HL-60 (cell line): ENCODE measurements at regions not wholly inside any gene's neighbourhood (a gene's known extent, or its start where the extent isn't known, plus 50 kb on each side); places are given as distances from the start of the nearest gene placed in this dataset.
A peak's percentile ranks its signal among the peaks of the same experiment; 100 is the strongest.

Source experiments
- DNase-seq, 2 experiments: peaks; one replicate each; pipeline ENCODE4 v3.0.0-alpha.2; 2010 to 2020; ENCODE audit warnings: low read depth in 1 of 2, low spot score in 1 of 2
- H3K27ac ChIP-seq: fragments of 250-450 bp; sonication (Bioruptor Pico); replicated peaks from 2 replicates; pipeline ENCODE4 v1.5.1; 2020; ENCODE audit warnings: mild to moderate bottlenecking, moderate library complexity
- H3K27me3 ChIP-seq: fragments of 250-450 bp; sonication (Bioruptor Pico); 2 replicates; pipeline ENCODE4 v1.5.1; 2021; ENCODE audit warnings: mild to moderate bottlenecking, moderate library complexity; ENCODE audit not compliant: insufficient read depth, poor library complexity, severe bottlenecking
- H3K4me3 ChIP-seq: replicated peaks from 2 replicates; pipeline ENCODE4 v1.5.1; 2011; ENCODE audit warnings: mild to moderate bottlenecking, control low read depth, low read length; ENCODE audit not compliant: insufficient read depth
- GABPA ChIP-seq: IDR thresholded peaks from 2 replicates; pipeline ENCODE4 v1.6.1; 2012; ENCODE audit warnings: low read depth
- POLR2AphosphoS5 ChIP-seq: IDR thresholded peaks from 2 replicates; pipeline ENCODE4 v1.6.1; 2012; ENCODE audit warnings: low read depth
- SPI1 ChIP-seq: IDR thresholded peaks from 2 replicates; pipeline ENCODE4 v1.6.1; 2012; ENCODE audit warnings: low read depth, mild to moderate bottlenecking, borderline replicate concordance
- TF ChIP-seq, protein P1 (sequence below): IDR thresholded peaks from one replicate; pipeline ENCODE4 v1.5.1; 2011; ENCODE audit warnings: low read length, control low read depth, inconsistent platforms; ENCODE audit not compliant: insufficient read depth
- TF ChIP-seq, protein P2 (sequence below): IDR thresholded peaks from 2 replicates; pipeline ENCODE4 v1.6.1; 2012; ENCODE audit warnings: low read depth; ENCODE audit not compliant: insufficient replicate concordance

- no peak for DNase-seq
- Histone ChIP-seq H3K4me3 (no peak overlapping the region), H3K27me3 (no peaks in the 10 kb centered on the region), H3K27ac (no peak overlapping the region)
- TF ChIP-seq SPI1, result no peak
These were observed 149.4 kb upstream of the GDF10 start for GRCh38 chr10:47150581-47150980.

DNA sequence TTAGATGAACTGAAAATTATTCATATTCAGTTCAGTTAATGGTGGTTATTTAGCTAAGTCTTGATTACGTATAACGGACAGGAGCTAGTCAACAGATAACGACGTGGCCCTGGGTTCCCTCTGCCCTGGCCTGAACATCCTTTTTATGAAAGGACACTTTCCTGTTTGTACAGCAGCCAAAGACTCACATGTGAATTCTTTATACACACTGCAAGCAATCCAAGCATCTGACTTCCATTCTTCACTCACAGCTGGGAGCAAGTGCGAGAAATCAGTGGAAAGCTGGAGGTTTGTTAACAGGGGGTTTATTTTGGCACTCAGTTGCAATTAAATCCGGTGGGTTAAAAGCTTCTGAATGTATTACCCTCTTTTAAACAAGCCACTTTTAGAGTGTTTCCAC, 148.1 kb upstream of the GDF10 start:
- H3K27ac ChIP-seq, result no peak overlapping the region
- H3K27me3 ChIP-seq, result no peaks in the 10 kb centered on the region
- no peak for DNase-seq
- H3K4me3 ChIP-seq, result no peak overlapping the region
- TF ChIP-seq, protein P1, sequence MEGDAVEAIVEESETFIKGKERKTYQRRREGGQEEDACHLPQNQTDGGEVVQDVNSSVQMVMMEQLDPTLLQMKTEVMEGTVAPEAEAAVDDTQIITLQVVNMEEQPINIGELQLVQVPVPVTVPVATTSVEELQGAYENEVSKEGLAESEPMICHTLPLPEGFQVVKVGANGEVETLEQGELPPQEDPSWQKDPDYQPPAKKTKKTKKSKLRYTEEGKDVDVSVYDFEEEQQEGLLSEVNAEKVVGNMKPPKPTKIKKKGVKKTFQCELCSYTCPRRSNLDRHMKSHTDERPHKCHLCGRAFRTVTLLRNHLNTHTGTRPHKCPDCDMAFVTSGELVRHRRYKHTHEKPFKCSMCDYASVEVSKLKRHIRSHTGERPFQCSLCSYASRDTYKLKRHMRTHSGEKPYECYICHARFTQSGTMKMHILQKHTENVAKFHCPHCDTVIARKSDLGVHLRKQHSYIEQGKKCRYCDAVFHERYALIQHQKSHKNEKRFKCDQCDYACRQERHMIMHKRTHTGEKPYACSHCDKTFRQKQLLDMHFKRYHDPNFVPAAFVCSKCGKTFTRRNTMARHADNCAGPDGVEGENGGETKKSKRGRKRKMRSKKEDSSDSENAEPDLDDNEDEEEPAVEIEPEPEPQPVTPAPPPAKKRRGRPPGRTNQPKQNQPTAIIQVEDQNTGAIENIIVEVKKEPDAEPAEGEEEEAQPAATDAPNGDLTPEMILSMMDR, result no peak
- TF ChIP-seq POLR2AphosphoS5 (no peak), SPI1 (no peak), GABPA (no peak)
- TF ChIP-seq, protein P2, sequence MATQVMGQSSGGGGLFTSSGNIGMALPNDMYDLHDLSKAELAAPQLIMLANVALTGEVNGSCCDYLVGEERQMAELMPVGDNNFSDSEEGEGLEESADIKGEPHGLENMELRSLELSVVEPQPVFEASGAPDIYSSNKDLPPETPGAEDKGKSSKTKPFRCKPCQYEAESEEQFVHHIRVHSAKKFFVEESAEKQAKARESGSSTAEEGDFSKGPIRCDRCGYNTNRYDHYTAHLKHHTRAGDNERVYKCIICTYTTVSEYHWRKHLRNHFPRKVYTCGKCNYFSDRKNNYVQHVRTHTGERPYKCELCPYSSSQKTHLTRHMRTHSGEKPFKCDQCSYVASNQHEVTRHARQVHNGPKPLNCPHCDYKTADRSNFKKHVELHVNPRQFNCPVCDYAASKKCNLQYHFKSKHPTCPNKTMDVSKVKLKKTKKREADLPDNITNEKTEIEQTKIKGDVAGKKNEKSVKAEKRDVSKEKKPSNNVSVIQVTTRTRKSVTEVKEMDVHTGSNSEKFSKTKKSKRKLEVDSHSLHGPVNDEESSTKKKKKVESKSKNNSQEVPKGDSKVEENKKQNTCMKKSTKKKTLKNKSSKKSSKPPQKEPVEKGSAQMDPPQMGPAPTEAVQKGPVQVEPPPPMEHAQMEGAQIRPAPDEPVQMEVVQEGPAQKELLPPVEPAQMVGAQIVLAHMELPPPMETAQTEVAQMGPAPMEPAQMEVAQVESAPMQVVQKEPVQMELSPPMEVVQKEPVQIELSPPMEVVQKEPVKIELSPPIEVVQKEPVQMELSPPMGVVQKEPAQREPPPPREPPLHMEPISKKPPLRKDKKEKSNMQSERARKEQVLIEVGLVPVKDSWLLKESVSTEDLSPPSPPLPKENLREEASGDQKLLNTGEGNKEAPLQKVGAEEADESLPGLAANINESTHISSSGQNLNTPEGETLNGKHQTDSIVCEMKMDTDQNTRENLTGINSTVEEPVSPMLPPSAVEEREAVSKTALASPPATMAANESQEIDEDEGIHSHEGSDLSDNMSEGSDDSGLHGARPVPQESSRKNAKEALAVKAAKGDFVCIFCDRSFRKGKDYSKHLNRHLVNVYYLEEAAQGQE, result no peak

DNA sequence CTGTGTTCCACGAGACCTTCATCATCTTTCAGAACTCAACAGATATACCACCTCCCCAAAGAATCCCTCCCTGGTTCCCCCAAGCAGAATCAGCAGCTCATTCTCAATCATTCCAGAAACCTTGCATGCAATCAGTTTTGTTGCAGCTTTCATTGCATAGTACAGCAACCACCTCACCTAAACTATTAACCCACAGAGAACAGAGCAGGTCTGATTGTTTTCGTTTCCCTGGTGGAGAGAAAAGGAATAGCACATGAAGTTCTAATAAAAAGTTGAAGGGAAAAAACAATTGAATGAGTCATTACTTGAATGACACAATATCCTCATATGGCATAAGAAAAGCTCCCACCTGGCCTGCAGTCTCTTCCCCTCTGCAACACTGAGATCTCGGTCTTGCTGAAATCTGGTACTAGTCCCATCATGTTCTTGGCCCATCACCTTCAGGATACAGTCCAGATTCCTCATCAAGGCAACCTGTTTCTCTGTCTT, 147.1 kb upstream of the GDF10 start:
- DNase-seq, result peak in 1 of 2 experiments; percentile 56
- no peak overlapping the region for H3K27ac ChIP-seq
- H3K4me3 ChIP-seq, result no peak overlapping the region
- H3K27me3 ChIP-seq, result no peaks in the 10 kb centered on the region
- TF ChIP-seq, protein P1, result peak; percentile 12
- TF ChIP-seq GABPA (no peak), SPI1 (no peak), POLR2AphosphoS5 (no peak)
- TF ChIP-seq, protein P2, result no peak

DNA sequence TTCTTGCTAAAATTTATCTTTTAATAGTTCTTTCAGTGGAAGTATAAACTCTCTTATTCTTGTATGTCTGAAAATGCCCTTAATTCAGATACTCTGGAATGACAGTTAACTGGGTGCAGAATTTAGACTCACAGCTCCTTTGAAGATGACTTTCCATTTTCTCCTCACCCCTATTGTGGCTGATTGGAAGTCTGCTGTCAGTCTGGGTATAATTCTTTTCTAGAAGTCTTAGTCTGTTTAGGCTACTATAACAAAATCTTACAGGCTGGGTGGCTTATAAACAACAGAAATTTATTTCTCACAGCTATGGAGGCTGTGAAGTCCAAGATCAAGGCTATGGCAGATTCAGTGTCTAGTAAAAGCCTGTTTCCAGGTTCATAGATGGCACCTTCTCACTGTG, 145.2 kb upstream of the GDF10 start:
- TF ChIP-seq GABPA (no peak), SPI1 (no peak), POLR2AphosphoS5 (no peak)
- TF ChIP-seq, protein P2, result no peak
- TF ChIP-seq, protein P1, result no peak

More for the DNA sequence above, 145.2 kb upstream of the GDF10 start:
- Histone ChIP-seq H3K27ac (no peak overlapping the region), H3K4me3 (no peak overlapping the region), H3K27me3 (no peaks in the 10 kb centered on the region)
- no peak for DNase-seq
